OCI-LY7 (cell line): ENCODE measurements at regions not wholly inside any gene's neighbourhood (a gene's known extent, or its start where the extent isn't known, plus 50 kb on each side); places are given as distances from the start of the nearest gene placed in this dataset.

ENCODE experiments used
- CTCF ChIP-seq: fragments of 200-600 bp; sonication (generic); conservative IDR thresholded peaks from 2 replicates; pipeline ENCODE4 v1.5.1; 2014; ENCODE audit warnings: mild to moderate bottlenecking, antibody characterized with exemption, low read length, moderate library complexity, mixed read lengths
- EZH2phosphoT487 ChIP-seq: fragments of 200-600 bp; sonication (generic); IDR thresholded peaks from 2 replicates; pipeline ENCODE4 v1.6.1; 2018; ENCODE audit warnings: low read depth, borderline replicate concordance, mild to moderate bottlenecking, mixed run types, antibody characterized with exemption, low read length, moderate library complexity, mixed read lengths

DNA sequence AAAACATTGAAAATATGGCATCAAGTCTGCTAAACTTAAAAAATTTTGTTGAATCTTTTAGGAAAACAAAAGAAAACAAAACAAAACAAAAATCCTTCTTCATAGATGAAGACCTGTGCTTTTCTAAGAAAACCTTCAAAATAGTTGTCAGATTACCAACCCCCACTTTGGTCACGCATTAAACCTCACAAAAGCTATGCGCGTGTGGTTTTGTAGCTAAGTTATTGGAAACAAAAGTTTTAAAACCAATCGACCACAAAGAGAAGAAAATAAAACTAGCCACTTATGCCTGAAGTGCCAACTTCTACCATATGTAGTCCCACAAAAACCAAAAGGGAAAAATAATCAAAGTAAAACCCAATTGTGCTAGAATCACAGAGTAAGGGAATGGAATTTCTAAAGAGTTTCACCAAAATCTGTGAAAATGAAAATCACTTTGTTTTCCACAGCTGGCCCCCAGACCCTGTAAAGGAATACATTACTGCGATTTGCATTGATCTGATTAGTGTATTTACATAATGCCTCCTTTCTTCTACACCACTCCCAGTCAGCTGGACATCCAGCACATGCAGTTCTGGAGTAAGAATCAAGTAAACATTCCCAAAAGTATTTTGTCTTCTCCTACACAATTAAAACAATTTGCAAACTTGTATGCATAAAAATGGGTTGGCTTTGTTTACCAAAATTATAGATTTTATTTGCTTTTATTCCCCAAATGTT, 330.1 kb upstream of the DKK2 start:
- TF ChIP-seq CTCF = no peak
- no peak for TF ChIP-seq EZH2phosphoT487
